ENCODE measurements at regions not wholly inside any gene's neighbourhood (a gene's known extent, or its start where the extent isn't known, plus 50 kb on each side); places are given as distances from the start of the nearest gene placed in this dataset.

DNA sequence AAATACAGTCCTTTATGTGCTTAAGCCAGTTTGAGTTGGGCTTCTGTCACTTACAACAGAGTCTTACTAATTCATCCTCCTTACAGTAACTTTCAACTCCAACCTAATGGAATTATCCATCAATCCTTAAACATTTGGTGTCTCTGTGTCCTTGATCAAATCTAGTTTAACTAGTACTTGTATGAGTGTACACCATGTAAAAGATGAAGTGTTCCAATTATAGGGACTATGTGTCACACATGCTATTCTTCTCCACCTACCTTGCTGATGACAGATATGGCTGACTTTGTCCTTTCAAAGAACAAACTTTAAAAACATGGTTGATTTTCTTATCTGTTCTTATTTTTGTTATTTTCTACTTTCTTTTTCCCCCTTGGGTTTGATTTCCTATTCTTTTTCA lies 60.4 kb upstream of the NBPF3 start:
- no peak for TF ChIP-seq ZNF561 (CRISPR knock-in tag; conservative IDR thresholded peaks at IDR 0.05)
- TF ChIP-seq, protein P1, sequence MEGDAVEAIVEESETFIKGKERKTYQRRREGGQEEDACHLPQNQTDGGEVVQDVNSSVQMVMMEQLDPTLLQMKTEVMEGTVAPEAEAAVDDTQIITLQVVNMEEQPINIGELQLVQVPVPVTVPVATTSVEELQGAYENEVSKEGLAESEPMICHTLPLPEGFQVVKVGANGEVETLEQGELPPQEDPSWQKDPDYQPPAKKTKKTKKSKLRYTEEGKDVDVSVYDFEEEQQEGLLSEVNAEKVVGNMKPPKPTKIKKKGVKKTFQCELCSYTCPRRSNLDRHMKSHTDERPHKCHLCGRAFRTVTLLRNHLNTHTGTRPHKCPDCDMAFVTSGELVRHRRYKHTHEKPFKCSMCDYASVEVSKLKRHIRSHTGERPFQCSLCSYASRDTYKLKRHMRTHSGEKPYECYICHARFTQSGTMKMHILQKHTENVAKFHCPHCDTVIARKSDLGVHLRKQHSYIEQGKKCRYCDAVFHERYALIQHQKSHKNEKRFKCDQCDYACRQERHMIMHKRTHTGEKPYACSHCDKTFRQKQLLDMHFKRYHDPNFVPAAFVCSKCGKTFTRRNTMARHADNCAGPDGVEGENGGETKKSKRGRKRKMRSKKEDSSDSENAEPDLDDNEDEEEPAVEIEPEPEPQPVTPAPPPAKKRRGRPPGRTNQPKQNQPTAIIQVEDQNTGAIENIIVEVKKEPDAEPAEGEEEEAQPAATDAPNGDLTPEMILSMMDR (IDR thresholded peaks at IDR 0.05 in 2 of 3, conservative IDR thresholded peaks at IDR 0.05 in 1 of 3; ENCODE audit: insufficient read depth in 2 of 3, low read depth in 1 of 3, low read length in 3 of 3): no peak
- no peak for TF ChIP-seq CBFA2T3 (IDR thresholded peaks at IDR 0.05)
- TF ChIP-seq SREBF2 (CRISPR knock-in tag; IDR thresholded peaks at IDR 0.05): no peak
- TF ChIP-seq FOXA1 (IDR thresholded peaks at IDR 0.05; ENCODE audit: borderline replicate concordance): no peak
- no peak for TF ChIP-seq SAFB (IDR thresholded peaks at IDR 0.05; ENCODE audit: borderline replicate concordance, low read depth, low read length)
- TF ChIP-seq, protein P2, sequence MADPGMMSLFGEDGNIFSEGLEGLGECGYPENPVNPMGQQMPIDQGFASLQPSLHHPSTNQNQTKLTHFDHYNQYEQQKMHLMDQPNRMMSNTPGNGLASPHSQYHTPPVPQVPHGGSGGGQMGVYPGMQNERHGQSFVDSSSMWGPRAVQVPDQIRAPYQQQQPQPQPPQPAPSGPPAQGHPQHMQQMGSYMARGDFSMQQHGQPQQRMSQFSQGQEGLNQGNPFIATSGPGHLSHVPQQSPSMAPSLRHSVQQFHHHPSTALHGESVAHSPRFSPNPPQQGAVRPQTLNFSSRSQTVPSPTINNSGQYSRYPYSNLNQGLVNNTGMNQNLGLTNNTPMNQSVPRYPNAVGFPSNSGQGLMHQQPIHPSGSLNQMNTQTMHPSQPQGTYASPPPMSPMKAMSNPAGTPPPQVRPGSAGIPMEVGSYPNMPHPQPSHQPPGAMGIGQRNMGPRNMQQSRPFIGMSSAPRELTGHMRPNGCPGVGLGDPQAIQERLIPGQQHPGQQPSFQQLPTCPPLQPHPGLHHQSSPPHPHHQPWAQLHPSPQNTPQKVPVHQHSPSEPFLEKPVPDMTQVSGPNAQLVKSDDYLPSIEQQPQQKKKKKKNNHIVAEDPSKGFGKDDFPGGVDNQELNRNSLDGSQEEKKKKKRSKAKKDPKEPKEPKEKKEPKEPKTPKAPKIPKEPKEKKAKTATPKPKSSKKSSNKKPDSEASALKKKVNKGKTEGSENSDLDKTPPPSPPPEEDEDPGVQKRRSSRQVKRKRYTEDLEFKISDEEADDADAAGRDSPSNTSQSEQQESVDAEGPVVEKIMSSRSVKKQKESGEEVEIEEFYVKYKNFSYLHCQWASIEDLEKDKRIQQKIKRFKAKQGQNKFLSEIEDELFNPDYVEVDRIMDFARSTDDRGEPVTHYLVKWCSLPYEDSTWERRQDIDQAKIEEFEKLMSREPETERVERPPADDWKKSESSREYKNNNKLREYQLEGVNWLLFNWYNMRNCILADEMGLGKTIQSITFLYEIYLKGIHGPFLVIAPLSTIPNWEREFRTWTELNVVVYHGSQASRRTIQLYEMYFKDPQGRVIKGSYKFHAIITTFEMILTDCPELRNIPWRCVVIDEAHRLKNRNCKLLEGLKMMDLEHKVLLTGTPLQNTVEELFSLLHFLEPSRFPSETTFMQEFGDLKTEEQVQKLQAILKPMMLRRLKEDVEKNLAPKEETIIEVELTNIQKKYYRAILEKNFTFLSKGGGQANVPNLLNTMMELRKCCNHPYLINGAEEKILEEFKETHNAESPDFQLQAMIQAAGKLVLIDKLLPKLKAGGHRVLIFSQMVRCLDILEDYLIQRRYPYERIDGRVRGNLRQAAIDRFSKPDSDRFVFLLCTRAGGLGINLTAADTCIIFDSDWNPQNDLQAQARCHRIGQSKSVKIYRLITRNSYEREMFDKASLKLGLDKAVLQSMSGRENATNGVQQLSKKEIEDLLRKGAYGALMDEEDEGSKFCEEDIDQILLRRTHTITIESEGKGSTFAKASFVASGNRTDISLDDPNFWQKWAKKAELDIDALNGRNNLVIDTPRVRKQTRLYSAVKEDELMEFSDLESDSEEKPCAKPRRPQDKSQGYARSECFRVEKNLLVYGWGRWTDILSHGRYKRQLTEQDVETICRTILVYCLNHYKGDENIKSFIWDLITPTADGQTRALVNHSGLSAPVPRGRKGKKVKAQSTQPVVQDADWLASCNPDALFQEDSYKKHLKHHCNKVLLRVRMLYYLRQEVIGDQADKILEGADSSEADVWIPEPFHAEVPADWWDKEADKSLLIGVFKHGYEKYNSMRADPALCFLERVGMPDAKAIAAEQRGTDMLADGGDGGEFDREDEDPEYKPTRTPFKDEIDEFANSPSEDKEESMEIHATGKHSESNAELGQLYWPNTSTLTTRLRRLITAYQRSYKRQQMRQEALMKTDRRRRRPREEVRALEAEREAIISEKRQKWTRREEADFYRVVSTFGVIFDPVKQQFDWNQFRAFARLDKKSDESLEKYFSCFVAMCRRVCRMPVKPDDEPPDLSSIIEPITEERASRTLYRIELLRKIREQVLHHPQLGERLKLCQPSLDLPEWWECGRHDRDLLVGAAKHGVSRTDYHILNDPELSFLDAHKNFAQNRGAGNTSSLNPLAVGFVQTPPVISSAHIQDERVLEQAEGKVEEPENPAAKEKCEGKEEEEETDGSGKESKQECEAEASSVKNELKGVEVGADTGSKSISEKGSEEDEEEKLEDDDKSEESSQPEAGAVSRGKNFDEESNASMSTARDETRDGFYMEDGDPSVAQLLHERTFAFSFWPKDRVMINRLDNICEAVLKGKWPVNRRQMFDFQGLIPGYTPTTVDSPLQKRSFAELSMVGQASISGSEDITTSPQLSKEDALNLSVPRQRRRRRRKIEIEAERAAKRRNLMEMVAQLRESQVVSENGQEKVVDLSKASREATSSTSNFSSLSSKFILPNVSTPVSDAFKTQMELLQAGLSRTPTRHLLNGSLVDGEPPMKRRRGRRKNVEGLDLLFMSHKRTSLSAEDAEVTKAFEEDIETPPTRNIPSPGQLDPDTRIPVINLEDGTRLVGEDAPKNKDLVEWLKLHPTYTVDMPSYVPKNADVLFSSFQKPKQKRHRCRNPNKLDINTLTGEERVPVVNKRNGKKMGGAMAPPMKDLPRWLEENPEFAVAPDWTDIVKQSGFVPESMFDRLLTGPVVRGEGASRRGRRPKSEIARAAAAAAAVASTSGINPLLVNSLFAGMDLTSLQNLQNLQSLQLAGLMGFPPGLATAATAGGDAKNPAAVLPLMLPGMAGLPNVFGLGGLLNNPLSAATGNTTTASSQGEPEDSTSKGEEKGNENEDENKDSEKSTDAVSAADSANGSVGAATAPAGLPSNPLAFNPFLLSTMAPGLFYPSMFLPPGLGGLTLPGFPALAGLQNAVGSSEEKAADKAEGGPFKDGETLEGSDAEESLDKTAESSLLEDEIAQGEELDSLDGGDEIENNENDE (IDR thresholded peaks at IDR 0.05; ENCODE audit: low read depth, low read length): no peak
- no peak for TF ChIP-seq KAT7 (CRISPR knock-in tag; IDR thresholded peaks at IDR 0.05; ENCODE audit: borderline replicate concordance)
- TF ChIP-seq JUN (IDR thresholded peaks at IDR 0.05; ENCODE audit: borderline replicate concordance, low read depth, low read length): no peak
- no peak for TF ChIP-seq JUN (CRISPR knock-in tag; IDR thresholded peaks at IDR 0.05; ENCODE audit: borderline replicate concordance)

All from K562 (cell line).